GM19467 (cell line): ENCODE measurements at regions not wholly inside any gene's neighbourhood (a gene's known extent, or its start where the extent isn't known, plus 50 kb on each side); places are given as distances from the start of the nearest gene placed in this dataset.

Experiments used
- ATAC-seq: cut with Tn5 transposase; IDR thresholded peaks from one replicate; pipeline ENCODE4 v1.9.1; 2021; ENCODE audit warnings: mild to moderate bottlenecking, moderate library complexity; ENCODE audit not compliant: unreplicated experiment

GRCh38 chr5:174159327-174160114, 114.0 kb downstream of the NSG2 start:
- ATAC-seq: no peak

DNA sequence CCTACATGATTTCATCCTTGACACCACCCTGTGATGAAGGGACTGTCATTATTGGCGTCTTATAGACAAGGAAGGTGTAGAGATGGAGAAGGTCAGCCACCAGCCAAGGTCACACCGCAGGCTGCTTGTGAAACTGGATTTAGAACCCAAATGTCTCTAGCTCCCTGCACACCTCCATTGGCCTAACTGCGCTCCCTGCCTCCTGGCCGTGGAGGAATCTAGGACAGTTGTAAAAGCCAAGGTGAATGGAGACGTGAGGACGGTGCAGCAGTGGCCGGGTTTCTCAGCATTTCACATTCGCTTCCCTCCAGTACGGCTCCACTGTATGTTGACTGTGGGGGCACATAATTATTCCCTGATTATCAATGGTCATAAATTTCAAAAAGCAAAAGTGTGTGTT, 119.9 kb downstream of the NSG2 start:
- no peak for ATAC-seq

DNA sequence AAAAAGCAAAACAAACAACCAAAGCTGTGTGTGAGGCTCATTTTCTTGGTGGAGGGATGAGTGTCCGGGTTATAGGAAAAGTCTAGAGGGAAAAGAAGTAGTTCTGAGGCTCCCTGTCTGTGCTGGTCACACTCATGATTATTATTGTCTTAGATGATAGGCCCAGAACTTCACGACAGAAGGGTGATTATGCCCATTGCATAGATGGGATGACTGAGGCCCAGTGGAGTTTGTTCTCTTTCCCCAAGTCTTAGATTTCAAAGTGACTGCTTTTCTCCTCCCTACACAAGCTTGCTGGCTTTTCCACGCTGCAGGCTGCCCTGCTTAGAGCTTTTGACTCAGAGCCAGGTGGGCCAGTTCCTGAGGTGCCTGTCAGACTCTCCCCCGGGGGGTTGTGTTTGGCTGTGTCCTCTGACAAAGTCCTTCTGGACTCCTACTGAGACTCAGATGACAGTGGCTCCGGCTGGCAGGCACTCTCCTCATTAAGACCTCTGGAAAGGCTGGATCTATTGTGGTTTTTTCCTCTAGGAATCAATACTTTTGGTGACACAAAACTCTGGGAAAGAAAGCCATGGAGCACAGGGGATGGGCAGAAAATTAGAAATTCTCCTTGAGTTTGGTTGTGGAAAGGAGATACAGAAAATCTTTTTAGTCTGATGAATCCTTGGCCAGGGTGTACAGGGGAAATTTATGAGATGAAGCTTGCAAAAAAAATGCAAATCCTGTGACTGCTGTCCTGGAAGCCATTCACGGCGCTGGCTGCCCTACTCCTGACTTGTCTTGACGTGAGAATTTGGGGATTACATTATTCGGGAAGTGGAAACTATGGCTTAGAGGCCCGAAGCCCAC, 120.9 kb downstream of the NSG2 start:
- no peak for ATAC-seq

GRCh38 chr5:174167080-174167910, 121.8 kb downstream of the NSG2 start:
- ATAC-seq: no peak

DNA sequence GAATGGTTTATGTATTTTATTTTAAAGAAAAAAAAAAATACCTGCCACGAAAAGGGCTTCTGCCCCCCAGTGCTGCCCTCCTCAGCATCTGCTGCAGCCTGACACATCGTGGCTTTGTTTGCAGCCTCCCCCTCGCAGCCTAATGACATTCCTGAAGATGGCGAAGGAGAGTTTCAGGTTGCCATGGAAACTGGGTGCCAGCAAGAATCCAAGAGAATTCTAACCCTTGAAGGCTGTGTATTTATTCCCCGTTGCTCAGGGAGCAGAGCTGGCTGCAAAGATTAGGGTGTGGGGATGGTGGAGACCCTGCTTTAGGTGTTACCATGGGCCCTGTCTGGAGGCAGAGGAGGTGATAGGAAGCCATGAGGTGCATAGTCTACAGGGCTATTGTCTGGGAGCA, 126.6 kb downstream of the NSG2 start:
- ATAC-seq: no peak

- ATAC-seq: no peak
Measured at GRCh38 chr5:174172566-174172965, 127.1 kb downstream of the NSG2 start.

DNA sequence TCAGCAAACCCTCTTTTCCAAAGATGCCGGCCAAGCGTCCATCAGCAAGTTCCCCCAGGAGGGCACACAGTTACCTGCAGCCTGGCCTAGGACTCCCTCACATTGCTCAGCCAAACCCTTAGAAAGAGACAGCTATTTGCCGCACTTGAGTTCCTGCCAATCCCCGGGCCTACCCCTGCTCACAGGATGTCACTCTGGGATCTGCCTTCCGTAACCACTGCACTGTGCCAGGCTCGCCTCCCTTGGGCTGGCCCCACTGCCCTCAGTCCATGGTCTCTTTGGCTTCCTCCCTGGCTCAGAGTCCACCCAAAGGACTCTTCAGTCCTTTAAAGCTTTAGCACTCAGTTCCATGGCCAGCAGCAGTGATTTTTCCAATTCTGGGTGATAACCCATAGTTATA, 128.3 kb downstream of the NSG2 start:
- no peak for ATAC-seq

GRCh38 chr5:174175716-174176268, 130.3 kb downstream of the NSG2 start:
- ATAC-seq: no peak

GRCh38 chr5:174176511-174176910, 131.0 kb downstream of the NSG2 start:
- no peak for ATAC-seq

DNA sequence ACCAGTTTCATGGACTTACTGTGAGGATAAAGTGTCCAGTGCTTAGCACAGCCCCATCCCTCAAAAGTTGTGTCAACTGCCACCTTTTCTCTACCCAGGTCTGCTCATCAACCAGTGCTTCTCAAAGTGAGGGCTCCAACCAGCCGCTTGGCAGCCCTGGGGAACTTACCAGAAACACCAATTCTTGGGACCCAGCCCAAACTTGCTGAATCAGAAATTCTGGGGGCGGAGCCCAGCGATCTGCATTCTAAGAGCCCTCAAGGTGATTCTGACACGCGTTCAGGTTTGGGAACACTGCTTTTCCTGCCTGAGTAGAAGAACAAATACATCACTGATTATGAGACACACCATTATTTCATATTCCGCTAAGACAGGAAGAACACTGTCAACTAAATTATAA, 132.0 kb downstream of the NSG2 start:
- ATAC-seq: no peak

DNA sequence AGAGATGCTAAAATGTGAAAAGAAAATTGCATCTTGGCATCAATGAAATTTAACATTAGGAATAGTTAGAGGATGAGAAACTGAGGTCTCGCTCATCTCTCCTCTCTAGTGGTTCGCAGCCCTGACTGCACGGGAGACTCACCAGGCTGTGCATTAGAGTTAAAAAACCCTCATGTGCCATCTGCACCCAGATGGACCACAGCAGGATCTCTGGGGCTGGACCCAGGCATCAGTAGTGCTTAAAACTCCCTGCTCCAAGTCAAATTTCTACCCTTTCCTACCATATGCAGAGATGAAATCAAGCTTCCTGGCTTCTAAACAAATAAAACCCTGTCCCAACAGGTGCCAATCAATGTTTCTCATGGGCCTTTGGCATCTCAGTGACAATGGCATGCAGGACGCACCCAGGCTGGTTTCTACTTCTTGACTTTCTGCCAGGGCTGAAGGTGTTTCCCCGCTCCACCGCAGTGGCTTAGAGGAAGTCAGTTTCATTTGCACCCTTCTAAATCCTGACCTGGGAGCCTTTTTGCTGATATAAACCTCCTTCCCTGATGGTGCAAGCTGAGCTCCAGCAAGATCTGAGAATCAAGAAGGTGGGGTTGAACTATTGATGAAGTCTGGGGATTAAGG, 132.6 kb downstream of the NSG2 start:
- no peak for ATAC-seq

GRCh38 chr5:174180639-174181038, 135.1 kb downstream of the NSG2 start:
- no peak for ATAC-seq

DNA sequence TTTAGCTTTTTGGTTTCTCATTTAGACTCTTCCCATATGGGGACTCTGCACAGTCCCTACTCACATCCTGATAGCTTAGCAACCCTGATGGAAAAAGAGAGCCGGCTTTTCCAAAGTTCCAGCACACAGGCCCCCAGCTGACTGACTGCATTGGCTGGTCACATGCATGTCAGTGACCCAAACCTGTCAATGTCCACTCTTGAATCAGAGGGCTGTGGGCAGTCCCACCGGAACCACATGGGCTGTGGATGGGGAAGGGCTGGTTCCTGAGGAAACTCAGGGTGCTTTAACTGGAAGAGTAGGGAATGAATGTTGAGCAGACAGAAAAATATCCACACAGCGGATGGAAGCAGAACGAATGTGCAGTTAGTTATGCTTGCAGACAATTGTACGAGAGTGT, 136.6 kb downstream of the NSG2 start:
- ATAC-seq: no peak

DNA sequence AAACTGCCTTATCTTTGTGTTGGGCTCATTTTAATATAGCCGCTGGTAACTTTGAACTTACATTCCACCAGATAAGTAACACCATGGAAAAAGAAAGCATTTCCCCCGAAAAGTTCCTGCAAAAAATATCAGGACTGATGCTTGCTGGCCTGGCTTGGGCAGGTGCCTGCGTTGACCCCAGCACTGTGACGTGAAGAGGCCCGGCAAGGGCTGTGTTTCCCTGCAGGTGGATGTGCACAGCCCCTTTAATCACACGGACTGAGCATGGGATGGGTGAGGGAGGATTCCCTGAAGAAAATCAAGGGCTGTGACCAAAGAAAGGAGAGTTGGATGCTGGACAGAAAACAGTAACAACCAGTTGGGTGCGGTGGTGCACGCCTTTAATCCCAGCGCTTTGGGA, 138.2 kb downstream of the NSG2 start:
- no peak for ATAC-seq

GRCh38 chr5:174185506-174185905, 140.0 kb downstream of the NSG2 start:
- no peak for ATAC-seq

- no peak for ATAC-seq
Measured at GRCh38 chr5:174186096-174186695, 140.7 kb downstream of the NSG2 start.

DNA sequence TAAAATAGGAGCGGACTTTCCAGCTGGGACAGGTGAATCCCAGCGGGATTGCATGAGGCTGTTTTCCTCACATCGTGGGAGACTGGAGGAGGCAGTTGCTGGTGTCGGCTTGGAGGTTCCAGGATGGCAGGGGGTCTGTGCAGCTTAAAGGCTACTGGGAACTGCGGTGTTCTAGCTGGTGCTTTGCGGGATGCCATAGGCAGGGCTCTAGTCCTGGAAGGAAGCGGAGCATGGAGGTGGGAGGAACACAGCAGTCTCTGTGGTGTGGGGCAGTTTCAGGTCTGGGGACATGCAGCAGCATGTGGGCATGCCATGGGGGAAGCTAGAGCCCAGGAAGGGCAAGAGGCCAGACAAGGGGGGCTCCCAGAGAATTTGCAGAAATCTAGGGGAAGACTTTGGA, 141.5 kb downstream of the NSG2 start:
- ATAC-seq: no peak

- no peak for ATAC-seq
Measured at GRCh38 chr5:174187481-174187880, 142.0 kb downstream of the NSG2 start.

GRCh38 chr5:174188295-174188694, 142.8 kb downstream of the NSG2 start:
- ATAC-seq: no peak
